Glomerular visceral epithelial cell (primary cell): ENCODE measurements at regions not wholly inside any gene's neighbourhood (a gene's known extent, or its start where the extent isn't known, plus 50 kb on each side); places are given as distances from the start of the nearest gene placed in this dataset.

Experiments used
- DNase-seq: peaks from one replicate; pipeline ENCODE4 v3.0.0-alpha.2; 2016; ENCODE audit errors: extremely low spot score

GRCh38 chr10:123455861-123456260 lies 210.3 kb upstream of the GPR26 start:
- no peak for DNase-seq

DNA sequence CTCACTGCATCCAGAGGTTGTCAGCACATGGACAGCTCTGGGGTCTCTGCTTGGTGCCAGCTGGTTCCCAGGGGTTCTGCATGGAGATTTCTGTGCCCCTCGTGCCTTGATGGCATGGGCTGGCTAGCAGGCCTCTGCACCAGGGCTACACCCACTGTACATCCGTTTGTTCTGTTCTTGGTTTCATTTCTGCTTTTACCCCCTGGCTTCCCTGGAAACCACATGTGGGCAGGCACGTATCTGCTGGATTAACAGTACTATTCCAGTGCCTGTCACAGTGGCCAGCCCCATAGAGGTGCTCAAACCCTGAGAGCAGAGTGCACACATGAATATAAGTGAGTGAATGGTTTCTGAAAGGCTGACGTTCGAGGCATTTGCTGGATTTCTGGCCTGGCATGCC lies 207.2 kb upstream of the GPR26 start:
- DNase-seq, result no peak

DNA sequence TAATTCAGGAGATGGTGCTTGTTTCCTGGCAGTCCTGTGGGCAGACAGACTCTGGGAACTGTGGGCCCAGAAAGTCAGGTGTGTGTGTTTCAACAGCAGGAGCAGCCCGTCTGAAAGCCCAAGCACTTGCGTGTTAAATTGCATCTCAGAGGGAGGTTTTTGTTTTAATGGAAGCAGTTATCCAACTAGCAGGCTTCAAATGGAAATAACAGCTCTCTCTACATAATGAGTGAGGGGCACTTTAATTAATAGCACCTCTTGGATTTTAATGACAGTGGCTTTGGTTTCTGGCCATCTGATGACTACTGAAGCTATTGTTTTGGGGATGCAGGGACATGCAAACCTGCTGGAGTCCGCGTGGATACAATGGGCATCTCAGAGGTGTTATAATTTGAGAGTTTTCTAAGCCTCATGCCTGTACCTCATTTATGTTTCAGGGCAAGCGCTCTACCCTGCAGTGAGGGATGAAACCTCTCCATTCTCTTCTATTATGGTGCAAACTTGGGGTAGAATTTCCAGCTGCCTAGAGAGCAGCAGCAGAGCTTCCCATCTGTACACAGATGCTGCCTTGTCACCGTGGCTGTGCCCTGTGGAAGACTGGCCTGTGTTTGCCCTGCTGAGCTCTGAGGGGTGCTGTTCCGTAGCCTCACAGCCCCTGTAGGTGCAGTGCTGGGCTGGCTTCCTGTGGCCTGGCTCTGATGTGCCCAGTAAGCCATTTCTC lies 206.6 kb upstream of the GPR26 start:
- DNase-seq, result no peak

DNA sequence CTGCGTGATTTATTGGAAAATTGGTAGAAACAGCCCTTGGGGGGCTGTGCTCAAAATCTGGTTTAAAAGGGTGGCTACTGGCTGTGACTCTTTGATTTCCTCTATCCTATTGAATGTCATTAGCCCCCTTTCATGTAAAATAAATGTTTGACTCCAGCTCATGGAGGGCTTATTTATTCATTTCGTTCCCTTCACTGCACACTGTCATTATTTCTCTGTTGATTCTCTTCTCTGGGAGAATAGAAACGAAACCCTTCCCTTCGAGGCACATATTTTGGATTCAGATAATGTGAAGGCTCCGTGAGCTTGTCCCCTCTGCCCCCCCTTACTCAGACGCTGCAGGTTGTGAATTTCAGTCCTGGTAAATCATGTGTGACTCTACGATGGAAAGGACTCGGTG lies 203.9 kb upstream of the GPR26 start:
- no peak for DNase-seq

DNA sequence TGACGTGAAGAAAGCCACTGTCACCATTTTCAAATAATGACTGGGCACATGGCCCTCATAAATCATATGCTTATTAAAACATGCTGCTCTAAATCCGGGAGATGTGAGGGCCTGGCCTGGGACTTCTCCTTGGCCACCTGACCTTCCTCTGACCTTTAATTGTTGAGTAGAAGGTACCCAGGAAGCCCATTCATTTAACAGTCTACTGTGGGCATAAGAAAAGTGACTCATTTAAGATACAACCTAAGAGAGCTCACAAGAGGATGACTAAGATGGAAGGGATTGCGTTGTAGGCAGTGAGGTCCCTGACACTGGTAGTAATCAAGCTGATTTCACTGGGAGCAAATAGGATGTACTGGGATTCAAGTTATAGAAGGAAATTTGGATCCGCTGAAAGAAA lies 203.4 kb upstream of the GPR26 start:
- no peak for DNase-seq

- DNase-seq, result no peak
These were observed 203.0 kb upstream of the GPR26 start for GRCh38 chr10:123463181-123463580.

DNA sequence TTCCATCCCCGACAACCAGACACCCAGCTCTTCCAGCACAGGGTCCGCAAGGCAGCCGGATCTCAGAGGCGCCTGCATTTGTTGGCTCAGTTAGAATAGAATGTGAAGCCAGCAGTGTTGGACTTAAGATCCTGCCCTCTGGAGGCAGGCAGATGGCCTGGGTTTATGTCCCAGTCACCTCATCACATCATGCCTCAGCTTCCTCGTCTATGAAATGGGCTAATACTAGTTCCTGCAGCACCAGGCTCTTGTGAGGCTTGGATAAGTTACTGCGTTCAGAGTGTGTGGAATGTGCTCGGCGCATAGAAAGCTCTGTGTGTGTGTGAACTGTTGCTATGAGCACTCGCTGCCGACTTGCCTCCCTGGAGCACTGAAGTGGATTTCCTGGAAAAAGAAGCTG lies 202.5 kb upstream of the GPR26 start:
- no peak for DNase-seq

DNA sequence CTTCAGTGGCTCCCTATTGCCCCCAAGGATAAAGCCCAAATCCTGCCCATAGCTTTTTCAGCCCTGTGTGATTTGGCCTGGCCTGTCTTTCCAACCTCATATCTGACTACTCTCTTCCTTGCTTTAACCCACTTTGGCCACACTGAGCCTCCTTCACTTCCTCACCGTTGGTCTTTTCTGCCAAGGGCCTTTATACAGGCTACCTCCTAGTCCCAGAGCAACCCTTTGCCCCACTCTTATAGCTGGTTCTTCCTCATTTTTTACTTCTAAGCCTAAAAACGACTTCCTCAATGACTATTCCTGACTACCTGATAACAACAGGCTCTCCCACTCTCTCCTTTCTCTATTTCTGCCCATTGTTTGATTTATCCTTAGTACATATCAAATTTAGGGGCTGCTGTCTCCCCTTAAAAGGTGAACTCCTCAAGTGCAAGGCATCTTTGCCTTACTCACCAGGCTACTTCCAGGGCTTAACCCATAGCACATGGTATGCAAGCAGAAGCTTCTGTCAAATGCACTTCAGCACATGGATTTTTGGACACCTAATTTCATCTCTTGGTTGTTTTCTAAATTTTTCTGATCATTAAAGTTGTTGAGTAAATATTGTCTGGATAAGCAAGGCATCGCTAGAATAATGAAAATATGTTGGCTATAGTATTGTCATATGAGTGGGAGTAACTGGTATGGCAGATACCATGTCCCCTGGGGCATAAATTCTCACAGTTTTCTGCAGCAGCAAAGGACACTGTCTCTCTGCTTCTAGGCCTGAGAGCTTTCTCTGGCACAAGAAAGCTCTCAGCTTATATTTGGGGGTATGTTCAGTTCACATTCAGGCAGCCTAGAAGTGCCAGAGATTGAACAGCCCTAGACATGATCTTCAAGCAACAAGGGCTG lies 201.5 kb upstream of the GPR26 start:
- no peak for DNase-seq

GRCh38 chr10:123470336-123470921 lies 195.7 kb upstream of the GPR26 start:
- DNase-seq, result no peak

GRCh38 chr10:123471811-123472210 lies 194.3 kb upstream of the GPR26 start:
- no peak for DNase-seq

DNA sequence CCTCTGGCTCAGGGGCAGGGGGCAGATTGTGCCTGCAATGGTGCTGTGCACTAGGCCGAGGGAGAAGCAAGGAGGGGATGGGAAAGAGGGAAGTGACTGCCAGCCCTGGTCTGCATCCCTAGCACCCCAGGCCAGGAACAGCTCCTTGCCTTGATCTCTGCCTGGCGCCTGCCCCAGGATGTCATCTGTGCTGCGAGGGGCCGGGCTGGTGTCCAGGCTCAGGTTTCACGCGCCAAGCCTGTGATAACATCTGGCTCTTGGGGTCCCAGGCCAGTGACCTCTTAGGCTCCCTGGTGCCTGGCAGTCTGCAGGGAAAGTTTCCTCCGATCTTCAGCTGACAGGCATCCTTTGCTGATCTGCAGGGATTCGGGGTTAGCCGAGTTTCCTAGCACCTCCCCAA lies 193.5 kb upstream of the GPR26 start:
- no peak for DNase-seq

GRCh38 chr10:123474700-123475099 lies 191.5 kb upstream of the GPR26 start:
- DNase-seq, result no peak

- DNase-seq, result no peak
These were observed 190.7 kb upstream of the GPR26 start for GRCh38 chr10:123475466-123475865.

GRCh38 chr10:123478116-123478515 lies 188.0 kb upstream of the GPR26 start:
- DNase-seq, result no peak

DNA sequence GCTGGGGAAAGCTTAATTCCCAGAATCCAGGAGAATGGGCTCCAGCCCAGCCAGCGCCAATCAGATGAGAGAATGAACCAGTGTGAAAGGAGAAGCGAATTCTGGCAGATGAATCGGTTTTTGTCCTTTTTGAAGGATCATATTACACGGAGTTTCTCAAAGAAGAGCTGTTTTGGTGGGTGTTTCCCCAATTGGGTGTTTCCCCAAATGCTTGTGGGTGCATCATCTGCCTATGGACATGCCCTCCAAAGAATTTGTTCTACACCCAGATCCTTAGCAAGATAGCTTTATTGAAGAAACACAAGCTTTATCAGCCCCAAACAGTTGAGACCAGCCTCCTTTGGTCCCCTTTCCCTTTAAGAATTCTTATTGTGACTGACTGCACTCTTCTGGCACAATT lies 186.5 kb upstream of the GPR26 start:
- DNase-seq, result no peak

DNA sequence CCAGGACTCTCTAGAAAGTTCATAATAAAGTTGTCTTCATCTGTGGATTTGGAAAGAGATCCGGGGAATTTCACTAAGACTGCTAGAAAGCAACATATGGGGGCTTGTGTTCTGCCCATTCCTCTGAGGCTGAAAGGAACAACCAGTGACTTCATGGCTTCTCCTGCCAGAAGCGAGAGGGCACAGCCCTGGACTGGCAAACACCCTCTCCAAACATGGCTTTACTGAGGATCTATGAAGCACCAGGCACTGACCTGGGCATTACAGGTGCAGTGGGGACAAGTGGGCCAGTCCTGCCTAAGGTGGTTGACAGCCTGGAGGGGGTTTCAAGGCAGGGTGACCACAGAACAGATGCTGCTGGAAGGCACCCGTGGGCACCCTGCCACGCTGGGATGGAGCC lies 185.8 kb upstream of the GPR26 start:
- DNase-seq, result no peak

- DNase-seq, result no peak
These were observed 185.3 kb upstream of the GPR26 start for GRCh38 chr10:123480845-123481244.

DNA sequence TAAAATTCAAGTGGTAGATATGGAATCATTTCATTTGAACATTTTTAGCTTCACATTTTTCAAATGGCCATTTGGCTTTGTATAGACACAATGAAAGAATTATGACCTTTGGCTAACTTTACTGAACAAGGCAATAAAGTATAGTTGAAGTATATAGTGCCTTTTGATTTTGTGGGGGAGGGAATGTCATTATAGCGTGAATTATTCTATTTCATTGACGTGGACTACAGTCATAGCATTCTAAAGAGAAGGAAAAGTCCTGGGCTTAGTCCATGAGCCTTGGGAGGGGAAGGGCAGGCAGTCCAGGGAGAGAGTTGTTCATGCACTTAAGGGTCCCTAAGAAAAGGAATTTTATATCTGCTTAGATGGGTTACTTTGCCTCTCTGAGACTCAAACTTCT lies 181.4 kb upstream of the GPR26 start:
- DNase-seq, result no peak

DNA sequence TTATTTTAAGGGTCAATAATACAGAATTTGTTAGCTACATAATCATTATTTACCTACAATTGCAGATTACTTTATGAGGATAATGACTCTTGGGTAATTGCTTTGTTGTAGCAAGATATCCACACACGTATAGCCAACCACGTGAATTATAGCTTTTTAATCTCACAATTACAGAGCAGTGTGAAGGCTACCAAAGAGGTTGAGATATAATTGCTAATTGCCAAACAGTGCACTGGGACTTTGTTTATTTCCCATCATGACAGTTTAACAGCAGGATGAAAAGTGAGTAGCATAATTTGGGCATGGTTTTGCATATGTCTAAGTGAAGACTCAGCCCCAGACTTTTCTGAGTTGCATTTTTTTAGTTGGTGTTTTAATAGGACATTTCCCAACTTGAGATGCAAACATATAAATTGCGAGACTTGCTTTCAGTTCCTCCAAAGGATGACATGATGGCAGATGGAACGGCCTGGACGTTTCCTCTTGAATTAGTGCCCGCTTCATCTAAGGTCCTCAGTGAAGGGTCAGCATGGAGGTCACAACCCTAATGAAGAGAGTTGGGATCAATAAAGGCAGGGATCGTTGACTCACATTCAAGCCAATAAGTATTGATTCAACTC lies 180.7 kb upstream of the GPR26 start:
- no peak for DNase-seq

DNA sequence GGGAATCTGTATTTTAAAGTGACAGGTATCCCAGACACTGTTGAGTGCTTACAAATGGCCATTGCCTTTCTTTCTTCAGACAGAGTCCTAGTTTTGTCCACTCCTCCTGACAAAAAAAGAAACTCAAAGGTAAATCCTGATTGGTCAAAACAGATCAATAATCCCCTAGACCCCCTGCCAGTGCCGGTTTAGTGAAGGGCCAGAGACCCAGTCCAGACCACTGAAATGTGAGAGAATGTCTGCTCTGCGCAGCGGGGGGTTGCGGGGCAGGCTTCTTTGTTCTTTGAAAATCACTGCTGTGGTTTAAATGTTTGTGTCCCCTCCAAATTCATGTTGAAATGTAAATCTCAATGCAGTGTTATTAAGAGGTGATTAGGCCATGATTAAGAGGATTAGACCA lies 177.7 kb upstream of the GPR26 start:
- DNase-seq, result no peak

DNA sequence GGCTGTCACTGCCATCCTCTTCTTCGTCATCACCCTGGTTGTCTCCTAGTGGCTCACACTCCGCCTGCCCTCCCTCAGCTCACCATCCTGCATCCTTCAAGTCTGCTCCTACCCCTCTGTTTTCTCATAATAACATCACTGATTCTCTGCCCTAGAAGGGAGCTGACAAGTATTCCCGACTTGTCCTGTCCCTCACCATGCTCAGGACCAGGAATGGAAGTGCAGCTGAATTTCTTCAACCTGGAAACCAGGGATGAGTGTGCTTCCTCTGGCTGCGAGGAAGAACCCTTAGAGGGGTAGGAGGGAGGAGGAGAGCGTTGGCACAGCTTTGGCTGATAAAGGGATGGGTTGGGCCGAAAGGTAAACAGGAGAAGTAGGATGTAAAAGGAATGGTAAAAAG lies 174.8 kb upstream of the GPR26 start:
- DNase-seq, result no peak

DNA sequence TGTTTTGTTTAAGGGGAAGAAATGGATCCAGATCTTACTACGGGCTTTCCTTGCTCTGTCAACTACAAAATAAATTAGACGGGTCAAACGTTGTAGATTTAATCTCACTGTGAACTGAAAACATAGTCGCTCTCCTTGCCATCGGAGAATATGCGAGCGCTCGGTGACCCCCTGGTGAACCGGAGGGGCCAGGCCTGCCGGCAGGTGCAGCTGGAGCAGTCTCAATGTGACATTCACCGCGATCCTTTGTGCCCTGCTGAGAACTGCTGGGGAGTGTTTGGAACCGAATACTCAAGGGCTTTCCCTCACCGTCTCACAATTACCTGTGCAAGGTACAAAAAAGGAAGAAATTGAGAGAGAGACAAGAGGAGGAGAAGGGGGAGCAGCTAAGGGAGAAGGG lies 174.1 kb upstream of the GPR26 start:
- no peak for DNase-seq
